NCI-H82 treated with DMSO at 0.1 percent for 48 hours (cell line): ENCODE measurements at regions not wholly inside any gene's neighbourhood (a gene's known extent, or its start where the extent isn't known, plus 50 kb on each side); places are given as distances from the start of the nearest gene placed in this dataset.
"Not testable (repeated sequence)": the region's sequence is repeated elsewhere in the genome, so short reads cannot be mapped to it uniquely, and the experiment has no call there.

ENCODE experiments used
- DNase-seq: peaks from one replicate; lab custom pipeline; 2025; ENCODE audit not compliant: unreplicated experiment; lab: John Stamatoyannopoulos, UW

DNA sequence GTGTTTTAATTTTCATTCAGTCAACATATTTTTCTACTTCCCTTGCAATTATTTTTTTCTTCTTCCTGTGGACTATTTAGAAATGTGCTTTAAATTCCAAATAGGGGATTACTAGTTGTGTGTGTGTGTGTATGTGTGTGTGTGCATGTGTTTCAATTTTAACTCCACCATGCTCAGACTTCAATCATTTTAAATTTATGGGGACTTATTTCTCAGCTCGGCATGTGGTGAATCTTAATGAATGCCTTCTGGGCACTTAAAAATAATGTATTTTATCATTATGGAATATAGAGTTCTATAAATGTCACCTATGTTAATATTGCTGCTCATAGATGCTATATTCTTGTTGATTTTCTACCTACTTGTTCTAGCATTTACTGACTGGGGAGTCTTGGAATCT lies 465.6 kb upstream of the PRKX start:
- DNase-seq: no peak

GRCh38 chrX:4175221-4175620 lies 461.8 kb upstream of the PRKX start:
- DNase-seq: no peak

GRCh38 chrX:4173743-4174142 lies 460.3 kb upstream of the PRKX start:
- no peak for DNase-seq

DNA sequence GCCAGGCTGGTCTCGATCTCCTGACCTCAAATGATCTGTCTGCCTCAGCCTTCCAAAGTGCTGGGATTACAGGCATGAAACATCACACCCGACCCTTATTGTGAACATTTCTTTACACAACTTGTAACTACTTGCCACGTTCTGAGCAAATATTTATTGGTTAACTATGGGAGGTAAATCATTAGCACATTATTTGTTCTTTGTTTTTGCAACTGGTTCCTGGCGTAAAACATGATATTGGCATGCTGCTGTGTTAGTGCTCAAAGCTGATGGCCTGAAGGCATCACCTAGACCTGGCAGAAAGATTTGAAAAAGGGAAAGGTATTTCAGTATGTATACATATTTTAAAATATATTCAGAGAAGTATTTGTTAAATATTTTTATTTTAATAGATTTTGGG lies 438.3 kb upstream of the PRKX start:
- no peak for DNase-seq

DNA sequence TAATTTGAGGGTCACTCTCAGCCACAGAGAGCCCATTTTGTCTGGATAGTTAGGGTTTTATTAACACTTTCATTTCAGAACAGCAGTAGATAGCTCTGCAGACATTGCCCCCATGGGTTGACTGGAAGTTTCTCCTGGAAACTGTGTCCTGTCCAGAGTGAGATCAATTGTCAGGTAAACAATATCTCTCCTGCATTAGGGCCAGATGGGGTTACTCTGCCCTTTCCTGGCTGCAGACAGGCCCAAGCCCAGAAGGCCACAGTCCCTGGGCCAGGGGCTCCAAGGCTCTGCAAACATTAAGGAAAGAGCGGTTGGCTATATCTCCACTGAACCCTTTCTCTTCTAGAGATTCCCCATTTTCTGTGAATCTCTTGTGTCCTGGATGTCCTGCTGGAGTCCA lies 436.8 kb upstream of the PRKX start:
- DNase-seq: no peak

DNA sequence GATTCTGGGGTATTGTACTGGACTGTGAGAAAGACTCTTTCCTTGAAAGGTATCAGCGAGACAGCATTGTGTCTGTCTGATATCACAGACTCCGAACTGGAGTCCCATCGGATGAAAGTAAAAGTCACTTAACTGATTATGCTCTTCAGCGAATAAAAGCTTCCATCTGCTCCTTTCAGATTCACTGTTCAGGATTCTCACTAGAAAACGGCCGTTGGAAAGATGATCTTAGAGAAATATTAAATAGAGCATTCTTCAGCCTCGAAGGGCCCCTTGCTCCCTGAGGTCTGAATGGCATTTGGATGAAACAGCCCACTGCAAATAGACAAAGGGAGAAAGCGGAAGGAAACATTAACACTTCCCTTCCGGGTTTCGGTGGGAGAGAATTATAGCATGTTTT lies 416.2 kb upstream of the PRKX start:
- DNase-seq: no peak

DNA sequence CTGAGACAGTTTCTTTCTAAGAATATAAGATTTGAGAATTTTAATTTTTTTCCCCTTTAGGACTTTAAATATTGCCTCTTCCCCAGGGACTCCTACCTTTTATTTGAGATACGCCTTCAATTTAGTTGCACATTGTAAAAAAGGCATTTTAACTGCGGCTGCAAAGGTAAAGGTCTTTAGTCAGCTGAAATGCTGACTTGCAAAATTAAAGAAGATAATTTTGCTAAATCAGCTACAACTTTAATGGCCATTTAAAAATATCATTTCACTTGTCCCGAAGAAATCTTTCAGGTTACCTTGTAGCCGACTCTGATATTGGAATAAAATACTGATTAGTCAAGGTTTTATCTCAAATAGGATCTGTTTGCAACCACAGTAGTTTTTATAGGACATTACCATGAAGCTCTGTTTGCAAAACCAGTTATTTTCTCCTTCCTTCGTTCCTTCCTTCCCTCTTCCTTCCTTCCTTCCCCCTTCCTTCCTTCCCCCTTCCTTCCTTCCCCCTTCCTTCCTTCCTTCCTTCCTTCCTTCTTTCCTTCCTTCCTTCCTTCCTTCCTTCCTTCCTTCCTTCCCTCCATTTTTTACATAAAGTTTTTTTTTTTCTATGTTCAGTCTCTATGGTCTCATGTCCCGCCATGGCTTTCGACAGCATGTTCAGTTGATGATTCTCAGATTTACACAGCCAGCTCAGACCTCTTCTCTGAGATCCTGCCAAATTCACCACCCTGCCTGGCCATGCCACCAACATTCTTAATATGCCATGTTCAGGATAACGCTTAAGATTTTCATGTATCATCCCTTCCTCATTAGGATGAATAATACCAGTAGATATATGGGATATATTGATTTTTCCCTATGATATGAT lies 405.4 kb upstream of the PRKX start:
- DNase-seq: no peak

DNA sequence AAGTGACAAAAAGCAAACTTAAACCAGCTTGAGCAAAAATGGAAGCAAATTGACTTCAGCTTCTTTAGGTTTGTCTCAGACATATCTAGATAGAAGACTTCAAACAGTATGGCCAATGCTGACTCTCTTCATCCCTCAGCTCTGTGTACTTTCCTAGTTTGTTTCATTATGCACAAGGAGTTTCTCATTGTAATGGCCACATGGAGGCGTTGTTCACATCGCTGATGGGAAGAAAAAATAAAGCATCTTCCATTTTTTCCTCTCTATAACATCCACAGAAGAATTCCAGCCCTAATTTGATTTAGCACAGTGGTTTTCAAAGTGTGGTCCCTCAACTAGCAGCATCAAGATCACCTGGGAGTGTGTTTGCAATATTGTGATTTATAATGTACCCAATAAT lies 397.5 kb upstream of the PRKX start:
- DNase-seq: no peak

GRCh38 chrX:4094926-4095325 lies 381.5 kb upstream of the PRKX start:
- no peak for DNase-seq

DNA sequence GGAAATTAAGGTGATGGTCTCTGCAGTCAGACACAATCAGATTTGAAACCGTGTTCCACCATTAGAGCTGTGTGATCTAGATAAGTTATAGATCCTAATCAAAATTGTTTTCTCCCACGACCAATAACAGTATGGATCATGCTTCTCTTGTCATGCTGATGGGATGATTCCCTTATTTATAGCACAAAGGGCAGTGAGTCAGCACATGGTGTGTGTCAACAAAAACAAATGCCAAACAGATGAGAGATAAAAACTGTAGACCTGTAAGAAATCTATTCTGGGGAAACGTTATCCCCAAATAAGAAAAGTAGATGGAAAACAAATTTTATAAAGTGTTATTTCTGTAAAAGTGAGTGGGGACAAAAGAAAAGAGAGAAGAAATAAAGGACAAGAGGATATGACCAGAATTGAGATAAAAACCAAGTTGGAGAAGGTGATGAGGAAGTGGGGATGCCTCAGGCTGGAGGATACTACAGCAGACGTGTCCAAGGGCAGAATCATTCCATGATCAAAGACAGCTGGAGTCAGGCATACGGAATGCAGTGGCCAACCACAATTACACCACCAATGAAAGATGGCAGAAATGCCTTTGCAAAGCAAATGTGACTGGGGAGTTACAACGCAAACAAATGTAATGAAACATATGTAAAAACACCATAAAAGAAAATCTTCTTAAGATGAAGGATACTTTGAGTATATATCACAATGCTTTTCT lies 377.8 kb upstream of the PRKX start:
- DNase-seq: no peak

DNA sequence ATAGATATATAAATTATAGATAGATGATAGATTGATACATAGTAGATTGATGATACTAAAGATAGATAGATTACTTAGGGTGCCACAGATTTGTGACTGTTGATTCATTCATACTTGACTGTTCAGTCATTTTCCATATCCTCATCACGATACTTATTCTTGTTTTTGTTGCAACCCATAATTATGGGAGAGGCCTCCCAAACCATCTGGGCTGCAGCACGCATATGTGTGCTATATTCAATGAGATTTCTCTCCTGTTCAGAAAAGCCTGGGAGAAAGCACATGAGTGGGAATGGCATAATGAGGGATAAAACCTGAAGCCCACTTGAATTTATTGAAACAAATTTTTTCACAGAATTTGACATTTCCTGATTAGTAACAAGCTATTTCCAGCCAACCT lies 346.4 kb upstream of the PRKX start:
- DNase-seq: no peak

GRCh38 chrX:4043951-4044350 lies 330.5 kb upstream of the PRKX start:
- no peak for DNase-seq

- no peak for DNase-seq
These were observed 322.4 kb upstream of the PRKX start for GRCh38 chrX:4035874-4036273.

- DNase-seq: no peak
These were observed 314.7 kb upstream of the PRKX start for GRCh38 chrX:4028151-4028550.

DNA sequence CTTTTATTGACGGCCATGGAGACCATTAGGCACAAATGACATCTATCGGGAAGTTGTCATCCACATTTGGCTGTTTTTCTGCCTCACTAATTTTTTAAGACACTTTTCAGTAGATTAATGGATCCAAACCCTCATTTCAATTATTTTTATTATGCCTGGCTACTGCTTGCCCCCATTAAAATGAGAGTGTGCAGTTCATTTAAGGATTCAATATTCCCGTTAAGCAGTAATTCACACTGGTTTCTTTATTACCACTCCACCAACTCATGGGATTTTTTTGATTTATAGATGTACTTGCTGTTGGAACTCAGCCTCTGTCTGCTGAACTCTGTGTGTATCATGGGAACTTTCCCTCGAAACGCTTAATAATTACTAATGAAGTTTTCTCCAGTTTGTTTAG lies 291.8 kb upstream of the PRKX start:
- no peak for DNase-seq

DNA sequence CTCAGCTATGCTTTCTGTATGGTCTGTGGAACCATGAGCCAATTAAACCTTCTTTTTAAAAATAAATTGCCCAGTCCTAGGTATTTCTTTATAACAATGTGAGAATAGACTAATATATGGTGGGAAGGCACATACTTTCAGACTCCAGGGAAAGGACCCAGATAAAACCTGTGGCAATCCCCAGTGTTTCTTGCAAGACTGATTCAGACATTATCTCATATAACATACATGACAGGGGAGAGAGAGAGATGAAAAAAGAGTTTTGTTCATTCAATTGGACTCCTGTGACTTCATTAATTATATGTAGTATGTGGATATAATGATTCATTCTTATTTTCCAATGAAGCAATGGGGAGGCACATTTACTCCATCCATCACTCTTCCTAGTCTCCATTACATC lies 291.4 kb upstream of the PRKX start:
- DNase-seq: no peak

- DNase-seq: no peak
These were observed 280.9 kb upstream of the PRKX start for GRCh38 chrX:3994315-3994714.

GRCh38 chrX:3990569-3990968 lies 277.1 kb upstream of the PRKX start:
- DNase-seq: no peak

GRCh38 chrX:3972104-3972858 lies 258.8 kb upstream of the PRKX start:
- DNase-seq: not testable (repeated sequence)

DNA sequence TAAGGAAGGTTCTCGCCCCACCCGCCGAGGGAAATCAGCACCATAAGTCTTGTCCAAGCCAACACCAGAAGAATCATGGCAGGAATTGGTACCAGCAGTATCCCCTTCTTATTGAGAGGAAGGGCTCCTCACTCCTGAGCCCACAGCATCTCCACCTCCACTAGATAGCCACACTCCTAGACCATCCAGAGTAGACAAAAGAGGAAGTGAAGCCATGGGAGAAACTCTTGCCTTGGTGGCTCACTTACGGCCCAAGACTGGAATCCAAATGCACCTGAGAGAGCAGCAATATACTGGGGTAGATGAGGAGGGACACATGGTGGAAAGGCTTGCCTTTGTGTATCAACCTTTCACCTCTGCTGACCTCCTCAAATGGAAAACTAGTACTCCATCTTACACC lies 255.3 kb upstream of the PRKX start:
- DNase-seq: no peak

- no peak for DNase-seq
These were observed 250.5 kb upstream of the PRKX start for GRCh38 chrX:3963980-3964379.
